HG03196 (cell line): ENCODE measurements at regions not wholly inside any gene's neighbourhood (a gene's known extent, or its start where the extent isn't known, plus 50 kb on each side); places are given as distances from the start of the nearest gene placed in this dataset.

Experiments
- ATAC-seq: cut with Tn5 transposase; IDR thresholded peaks from one replicate; pipeline ENCODE4 v1.9.1; 2021; ENCODE audit not compliant: unreplicated experiment

GRCh38 chr4:79034544-79034943, 95.3 kb upstream of the PAQR3 start:
- no peak for ATAC-seq

DNA sequence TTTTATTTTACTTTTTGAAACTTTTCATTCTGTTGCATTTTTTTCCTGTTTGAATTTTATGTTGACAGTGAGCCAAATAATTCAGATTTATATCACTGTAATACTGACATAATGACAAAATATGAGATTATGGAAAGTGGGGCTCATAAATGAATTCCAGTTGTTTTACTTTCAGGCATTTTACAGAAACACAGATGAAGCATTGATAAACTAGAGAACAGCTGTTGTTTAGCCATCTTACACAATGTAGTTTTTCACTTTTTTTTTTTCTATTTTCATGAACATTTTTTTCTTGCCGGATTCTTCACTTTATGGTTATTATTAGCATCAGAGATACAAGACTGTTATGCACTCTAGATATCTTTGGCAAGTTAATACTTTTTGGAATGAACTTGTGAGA, 91.7 kb upstream of the PAQR3 start:
- no peak for ATAC-seq

DNA sequence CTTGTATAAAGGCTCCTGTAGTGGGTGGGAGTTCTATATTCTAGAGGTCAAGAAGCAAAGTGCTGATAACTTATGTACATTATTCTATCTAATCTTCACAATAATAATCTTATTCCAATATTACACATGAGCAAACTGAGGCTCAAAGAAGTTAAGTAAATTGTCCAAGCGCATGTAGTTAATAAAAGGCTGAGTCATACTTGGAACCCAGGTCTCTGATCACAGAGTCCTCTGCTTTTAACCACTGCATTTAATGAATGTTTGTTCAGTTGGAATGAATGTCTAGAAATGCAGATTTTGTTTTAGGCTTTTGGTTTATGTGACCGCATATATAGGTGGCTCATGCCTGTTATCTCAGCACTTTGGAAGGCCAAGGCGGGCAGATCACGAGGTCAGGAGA, 88.4 kb upstream of the PAQR3 start:
- no peak for ATAC-seq

- no peak for ATAC-seq
These were observed 85.9 kb upstream of the PAQR3 start for GRCh38 chr4:79025170-79025569.

GRCh38 chr4:79023799-79024770, 84.8 kb upstream of the PAQR3 start:
- ATAC-seq: no peak

DNA sequence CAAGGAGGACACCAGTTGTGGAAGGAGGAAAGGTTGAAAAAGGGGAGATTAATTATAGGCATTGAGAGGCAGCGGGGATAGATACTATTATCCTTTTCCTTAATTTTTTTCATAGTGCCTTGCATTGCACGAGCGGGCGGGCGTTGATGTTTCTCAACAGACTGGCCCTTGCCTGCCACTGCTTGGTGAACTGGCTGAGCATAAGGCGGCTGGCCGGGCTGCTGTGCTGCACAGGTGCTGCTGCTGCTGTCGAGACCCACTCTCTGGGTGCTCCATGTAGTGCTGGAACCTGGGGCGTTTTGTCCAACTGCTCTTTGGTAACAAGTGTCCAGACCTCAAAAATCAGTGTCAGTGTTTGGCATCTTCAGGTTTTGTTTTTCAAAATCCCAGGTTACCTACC, 83.3 kb upstream of the PAQR3 start:
- no peak for ATAC-seq

GRCh38 chr4:79017481-79017880, 78.2 kb upstream of the PAQR3 start:
- ATAC-seq: no peak

GRCh38 chr4:79016878-79017277, 77.6 kb upstream of the PAQR3 start:
- ATAC-seq: no peak

DNA sequence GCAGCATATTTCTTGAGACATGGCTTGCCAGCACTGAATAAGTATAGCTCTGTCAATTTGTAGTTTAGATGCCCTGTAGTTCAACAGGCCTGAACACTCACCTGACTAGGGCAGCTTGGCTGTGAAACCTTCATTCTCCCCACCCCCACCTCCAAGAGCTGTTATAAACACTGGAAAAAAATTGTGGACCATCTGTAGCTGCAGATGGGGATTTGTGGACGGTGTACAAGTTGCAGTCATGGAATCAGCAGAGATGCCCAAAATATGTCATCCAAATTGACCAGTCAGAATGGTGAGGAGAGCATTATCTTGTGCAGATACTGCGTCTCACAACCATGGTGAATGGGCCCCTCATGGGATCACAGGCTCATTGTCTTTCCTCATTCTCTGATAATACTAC, 76.2 kb upstream of the PAQR3 start:
- ATAC-seq: no peak

GRCh38 chr4:79014230-79014629, 75.0 kb upstream of the PAQR3 start:
- no peak for ATAC-seq

DNA sequence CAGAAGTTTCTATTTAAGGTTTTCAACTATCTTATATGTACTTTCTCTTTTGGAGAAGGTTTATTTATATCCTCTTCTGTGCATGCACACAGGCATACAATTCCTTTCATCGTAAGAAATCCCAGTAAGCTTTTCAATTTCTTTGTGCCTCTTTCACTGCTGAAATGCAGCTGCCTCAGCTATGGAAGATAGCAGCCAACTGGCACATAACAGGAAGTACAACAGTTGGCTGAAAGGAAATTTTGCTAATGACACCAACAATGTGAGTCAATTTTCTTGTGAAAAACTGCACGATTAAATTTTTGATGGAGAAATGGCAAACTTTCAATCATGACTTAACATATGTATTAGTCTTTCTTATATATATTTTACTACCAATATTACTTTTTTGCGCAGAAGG, 74.5 kb upstream of the PAQR3 start:
- no peak for ATAC-seq

DNA sequence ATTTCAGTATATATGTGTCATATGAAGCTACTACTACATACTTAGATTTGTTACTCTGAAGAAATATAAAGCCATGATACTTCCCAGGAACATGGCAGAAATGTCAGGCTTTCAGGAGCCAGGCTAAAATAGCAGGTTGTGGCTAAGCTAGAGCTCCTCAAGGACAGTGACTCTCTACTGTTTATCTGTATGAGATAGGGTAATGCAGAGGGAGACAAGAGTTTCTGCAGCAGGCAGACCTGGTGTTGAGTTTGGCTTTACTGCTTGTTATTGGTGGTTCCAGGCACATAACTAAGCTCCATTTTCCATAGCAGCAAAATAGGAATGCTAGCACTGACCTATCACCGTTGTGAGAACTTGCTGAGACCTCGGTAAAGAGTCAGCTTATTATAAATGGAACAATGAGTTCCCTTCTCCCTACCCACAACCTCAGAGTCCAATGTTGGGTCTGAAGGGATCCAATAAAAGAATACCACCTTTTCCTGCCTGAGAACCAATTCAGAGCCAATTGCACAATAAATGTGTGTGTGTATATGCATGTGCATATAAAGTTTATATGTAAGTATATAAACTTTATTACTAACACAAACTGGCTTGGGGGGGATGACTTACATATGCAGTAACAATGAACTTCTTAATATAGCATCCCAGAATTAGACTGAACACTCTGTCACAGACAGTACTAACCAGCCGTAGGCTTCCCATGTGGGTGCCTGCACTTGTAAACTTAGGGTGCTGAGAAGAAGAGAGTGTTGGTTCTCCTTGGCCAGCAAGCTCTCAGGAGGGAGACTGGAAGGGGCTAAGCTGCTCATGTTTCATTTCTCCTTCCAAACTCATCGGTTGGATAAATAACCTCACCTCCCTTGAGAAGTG, 51.9 kb upstream of the PAQR3 start:
- ATAC-seq: no peak

DNA sequence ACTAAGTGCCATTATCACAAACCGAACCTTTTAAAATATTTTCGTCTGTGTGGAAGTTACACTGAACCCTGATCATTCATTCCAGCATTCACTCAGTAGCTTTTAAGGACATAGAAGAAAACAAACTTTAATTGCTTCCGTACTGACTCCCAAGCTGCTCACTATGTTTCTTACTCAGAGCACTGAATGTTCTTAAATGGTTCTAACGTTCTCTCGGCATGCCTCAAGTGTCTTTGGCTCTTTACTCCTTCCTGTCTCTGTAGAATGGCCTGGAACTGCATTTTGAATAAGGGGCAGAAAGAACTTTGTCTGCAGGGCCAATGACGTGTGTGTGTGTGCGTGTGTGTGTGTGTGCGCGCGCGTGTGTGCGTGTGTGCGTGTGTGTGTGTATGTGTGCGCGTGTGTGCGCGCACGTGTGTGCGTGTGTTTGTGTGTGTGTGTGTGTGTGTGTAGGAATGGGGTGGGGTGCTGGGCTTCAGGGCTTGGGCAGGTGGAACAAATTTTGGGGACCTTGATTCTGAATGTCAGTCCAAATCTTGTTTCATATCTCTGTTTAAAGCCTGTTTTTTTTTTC, 50.5 kb upstream of the PAQR3 start:
- no peak for ATAC-seq
